Heart left ventricle (tissue), 13 donors: ENCODE measurements at regions not wholly inside any gene's neighbourhood (a gene's known extent, or its start where the extent isn't known, plus 50 kb on each side); places are given as distances from the start of the nearest gene placed in this dataset.

Experiments
- CTCF ChIP-seq, 12 donors: fragments of 200-600 bp; sonication (generic) in 4 of 12; IDR thresholded peaks; one replicate each; pipeline versions ENCODE4 v1.5.0 to v1.8.0; 2018 to 2022; ENCODE audit warnings: antibody characterized with exemption in 12 of 12, mild to moderate bottlenecking in 5 of 12
- POLR2A ChIP-seq, 2 donors: fragments of 450-650 bp; IDR thresholded peaks; one replicate each; pipeline ENCODE4 v1.6.1; 2017; ENCODE audit warnings: antibody characterized with exemption in 2 of 2, mild to moderate bottlenecking in 2 of 2, moderate library complexity in 2 of 2
- donor health status: ischemic (EF 13 %, LVEDD 7.1; RV severe dilation, severe dysfunction).
- donor health status: DM: no; HTN: yes; CAD: no.
- donor health status: DM: no; HTN: no; CAD: no.
- donor health status: ischemic (EF 25% LVEDD 6.9; RV normal size, moderate dysfunction).
- donor health status: ischemic (EF 25% LVEDD 5.7; RV mildly dilated, moderate dysfunction).
- donor health status: ischemic (EF 35%, LVEDD 5.7; RV mildly dilated, moderate dysfunction).
- donor health status: nonischemic (EF 11% LVEDD 7.7; RV severe dilation, severe dysfunction).
- donor health status: DM: yes; HTN: yes; CAD: no.
- donor health status: PGD.
- donor health status: ischemic (EF 29% LVEDD 5.4; RV normal size, mild dysfunction).
- donor health status: nonischemic (EF 23%, LVEDD 6.1; RV moderate dilation, normal function).

DNA sequence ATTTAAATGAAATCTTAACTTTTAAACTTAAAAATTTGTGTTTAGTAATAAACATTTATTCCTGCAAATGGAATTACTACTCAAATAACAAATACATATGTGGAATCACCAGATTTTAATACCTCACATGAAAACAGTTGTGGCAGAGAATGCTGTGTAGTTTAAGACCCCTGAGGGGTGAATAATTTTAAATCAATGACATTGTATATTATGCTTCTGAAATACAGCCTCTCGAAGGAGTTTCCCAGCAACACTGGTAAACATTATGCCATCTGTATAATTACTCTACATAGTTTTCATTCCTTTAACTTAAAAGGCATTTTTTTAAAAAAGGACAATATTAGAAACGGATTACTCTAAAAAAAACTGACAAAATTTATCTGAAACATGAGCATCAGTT lies 2313.3 kb downstream of the ARAP2 start:
- TF ChIP-seq CTCF (IDR thresholded peaks at IDR 0.05) = no peak
- no peak for TF ChIP-seq POLR2A (IDR thresholded peaks at IDR 0.05)
